ENCODE measurements at regions not wholly inside any gene's neighbourhood (a gene's known extent, or its start where the extent isn't known, plus 50 kb on each side); places are given as distances from the start of the nearest gene placed in this dataset.

- H2BK12ac ChIP-seq (ENCODE audit: low read length) = no peak overlapping the region
- H3K4me3 ChIP-seq (ENCODE audit: low read depth, low read length) = no peak overlapping the region
- H3K4me1 ChIP-seq (ENCODE audit: control insufficient read depth in 1 of 2, insufficient read depth in 2 of 2, low read length in 2 of 2) = peaks cover 2% of the 10 kb centered on the region in 2 experiments
- H4K12ac ChIP-seq (ENCODE audit: low read depth, low read length) = no peak overlapping the region
- H3K18ac ChIP-seq (ENCODE audit: low read length) = no peak overlapping the region
- no peak overlapping the region for H3K27ac ChIP-seq (ENCODE audit: low read depth, low read length)
- no peak overlapping the region for H2AK5ac ChIP-seq (ENCODE audit: low read length)
- no peak overlapping the region for H3K4me2 ChIP-seq (ENCODE audit: low read length)
- H3K9me3 ChIP-seq (ENCODE audit: insufficient read depth, low read depth, low read length) = no peaks in the 10 kb centered on the region
- H3K4ac ChIP-seq (ENCODE audit: low read depth, low read length) = no peak overlapping the region
- no peak overlapping the region for H2BK5ac ChIP-seq (ENCODE audit: low read depth, low read length, poor library complexity)
- H4K91ac ChIP-seq (ENCODE audit: low read depth, low read length) = no peak overlapping the region
- H3K14ac ChIP-seq (ENCODE audit: low read length) = no peak overlapping the region
- no peak overlapping the region for H2AFZ ChIP-seq (ENCODE audit: insufficient read depth, low read length, poor library complexity)
- H3K79me1 ChIP-seq (ENCODE audit: low read length) = no peaks in the 10 kb centered on the region
- H2BK120ac ChIP-seq (ENCODE audit: insufficient read depth, low read length, poor library complexity) = no peak overlapping the region
- H3K27me3 ChIP-seq (ENCODE audit: insufficient read depth, low read length) = no peaks in the 10 kb centered on the region
- no peak for DNase-seq
- H3K36me3 ChIP-seq (ENCODE audit: control insufficient read depth in 1 of 2, insufficient read depth in 2 of 2, low read length in 2 of 2) = no peaks in the 10 kb centered on the region
- no CpG with 5 or more reads among the region's 8 CpGs for WGBS (ENCODE audit: extremely low coverage, insufficient coverage, insufficient read length)
- no peaks in the 10 kb centered on the region for H3K79me2 ChIP-seq (ENCODE audit: control insufficient read depth, insufficient read depth, low read length, poor library complexity)
- H3K23ac ChIP-seq (ENCODE audit: low read length) = no peak overlapping the region
- H3K9ac ChIP-seq (ENCODE audit: low read length) = no peak overlapping the region
- no peak overlapping the region for H4K8ac ChIP-seq (ENCODE audit: low read depth, low read length)
Observed at GRCh38 chr5:112616812-112617547, 120.7 kb upstream of the APC start.

- H3K79me2 ChIP-seq (ENCODE audit: control insufficient read depth, insufficient read depth, low read length, poor library complexity) = no peaks in the 10 kb centered on the region
- no CpG with 5 or more reads among the region's 3 CpGs for WGBS (ENCODE audit: extremely low coverage, insufficient coverage, insufficient read length)
- no peak overlapping the region for H3K4ac ChIP-seq (ENCODE audit: low read depth, low read length)
- H3K4me1 ChIP-seq (ENCODE audit: control insufficient read depth in 1 of 2, insufficient read depth in 2 of 2, low read length in 2 of 2) = peaks cover 2 to 4% of the 10 kb centered on the region in 2 experiments
- H3K18ac ChIP-seq (ENCODE audit: low read length) = no peak overlapping the region
- H3K14ac ChIP-seq (ENCODE audit: low read length) = no peak overlapping the region
- DNase-seq = no peak
- no peaks in the 10 kb centered on the region for H3K9me3 ChIP-seq (ENCODE audit: insufficient read depth, low read depth, low read length)
- no peak overlapping the region for H2AK5ac ChIP-seq (ENCODE audit: low read length)
- no peaks in the 10 kb centered on the region for H3K27me3 ChIP-seq (ENCODE audit: insufficient read depth, low read length)
- H3K23ac ChIP-seq (ENCODE audit: low read length) = no peak overlapping the region
- H2BK120ac ChIP-seq (ENCODE audit: insufficient read depth, low read length, poor library complexity) = no peak overlapping the region
- H2BK12ac ChIP-seq (ENCODE audit: low read length) = no peak overlapping the region
- no peak overlapping the region for H2BK5ac ChIP-seq (ENCODE audit: low read depth, low read length, poor library complexity)
- H3K4me3 ChIP-seq (ENCODE audit: low read depth, low read length) = no peak overlapping the region
- no peak overlapping the region for H3K4me2 ChIP-seq (ENCODE audit: low read length)
- no peaks in the 10 kb centered on the region for H3K36me3 ChIP-seq (ENCODE audit: control insufficient read depth in 1 of 2, insufficient read depth in 2 of 2, low read length in 2 of 2)
- no peak overlapping the region for H4K12ac ChIP-seq (ENCODE audit: low read depth, low read length)
- no peak overlapping the region for H3K9ac ChIP-seq (ENCODE audit: low read length)
- H3K79me1 ChIP-seq (ENCODE audit: low read length) = peaks cover 2% of the 10 kb centered on the region
- no peak overlapping the region for H4K8ac ChIP-seq (ENCODE audit: low read depth, low read length)
- no peak overlapping the region for H2AFZ ChIP-seq (ENCODE audit: insufficient read depth, low read length, poor library complexity)
- no peak overlapping the region for H4K91ac ChIP-seq (ENCODE audit: low read depth, low read length)
- H3K27ac ChIP-seq (ENCODE audit: low read depth, low read length) = no peak overlapping the region
Observed at GRCh38 chr5:112625246-112625645, 112.4 kb upstream of the APC start.

- no peak overlapping the region for H3K9ac ChIP-seq (ENCODE audit: low read length)
- H4K12ac ChIP-seq (ENCODE audit: low read depth, low read length) = no peak overlapping the region
- no peak overlapping the region for H3K4me2 ChIP-seq (ENCODE audit: low read length)
- no peak overlapping the region for H3K27ac ChIP-seq (ENCODE audit: low read depth, low read length)
- no peak overlapping the region for H2BK5ac ChIP-seq (ENCODE audit: low read depth, low read length, poor library complexity)
- no peak overlapping the region for H3K23ac ChIP-seq (ENCODE audit: low read length)
- H2AFZ ChIP-seq (ENCODE audit: insufficient read depth, low read length, poor library complexity) = no peak overlapping the region
- no peak overlapping the region for H3K4me3 ChIP-seq (ENCODE audit: low read depth, low read length)
- H2BK120ac ChIP-seq (ENCODE audit: insufficient read depth, low read length, poor library complexity) = no peak overlapping the region
- DNase-seq = no peak
- H2BK12ac ChIP-seq (ENCODE audit: low read length) = no peak overlapping the region
- no CpG with 5 or more reads among the region's 4 CpGs for WGBS (ENCODE audit: extremely low coverage, insufficient coverage, insufficient read length)
- peaks cover 2% of the 10 kb centered on the region for H3K79me1 ChIP-seq (ENCODE audit: low read length)
- H3K4ac ChIP-seq (ENCODE audit: low read depth, low read length) = no peak overlapping the region
- H2AK5ac ChIP-seq (ENCODE audit: low read length) = no peak overlapping the region
- no peaks in the 10 kb centered on the region for H3K27me3 ChIP-seq (ENCODE audit: insufficient read depth, low read length)
- no peak overlapping the region for H4K91ac ChIP-seq (ENCODE audit: low read depth, low read length)
- no peak overlapping the region for H4K8ac ChIP-seq (ENCODE audit: low read depth, low read length)
- H3K79me2 ChIP-seq (ENCODE audit: control insufficient read depth, insufficient read depth, low read length, poor library complexity) = no peaks in the 10 kb centered on the region
- H3K36me3 ChIP-seq (ENCODE audit: control insufficient read depth in 1 of 2, insufficient read depth in 2 of 2, low read length in 2 of 2) = no peaks in the 10 kb centered on the region
- no peak overlapping the region for H3K14ac ChIP-seq (ENCODE audit: low read length)
- no peaks in the 10 kb centered on the region for H3K9me3 ChIP-seq (ENCODE audit: insufficient read depth, low read depth, low read length)
- peaks cover 4 to 6% of the 10 kb centered on the region in 2 experiments for H3K4me1 ChIP-seq (ENCODE audit: control insufficient read depth in 1 of 2, insufficient read depth in 2 of 2, low read length in 2 of 2)
- H3K18ac ChIP-seq (ENCODE audit: low read length) = no peak overlapping the region
Observed at GRCh38 chr5:112625689-112626438, 111.8 kb upstream of the APC start.

- H4K12ac ChIP-seq (ENCODE audit: low read depth, low read length) = no peak overlapping the region
- no peak overlapping the region for H3K4me3 ChIP-seq (ENCODE audit: low read depth, low read length)
- peaks cover 2% of the 10 kb centered on the region for H3K79me1 ChIP-seq (ENCODE audit: low read length)
- no peak overlapping the region for H2AFZ ChIP-seq (ENCODE audit: insufficient read depth, low read length, poor library complexity)
- H3K36me3 ChIP-seq (ENCODE audit: control insufficient read depth in 1 of 2, insufficient read depth in 2 of 2, low read length in 2 of 2) = no peaks in the 10 kb centered on the region
- H3K4ac ChIP-seq (ENCODE audit: low read depth, low read length) = no peak overlapping the region
- H3K14ac ChIP-seq (ENCODE audit: low read length) = no peak overlapping the region
- H3K4me2 ChIP-seq (ENCODE audit: low read length) = no peak overlapping the region
- no peak overlapping the region for H2AK5ac ChIP-seq (ENCODE audit: low read length)
- H2BK12ac ChIP-seq (ENCODE audit: low read length) = no peak overlapping the region
- no peak overlapping the region for H3K9ac ChIP-seq (ENCODE audit: low read length)
- H3K9me3 ChIP-seq (ENCODE audit: insufficient read depth, low read depth, low read length) = no peaks in the 10 kb centered on the region
- H3K27ac ChIP-seq (ENCODE audit: low read depth, low read length) = no peak overlapping the region
- H2BK120ac ChIP-seq (ENCODE audit: insufficient read depth, low read length, poor library complexity) = no peak overlapping the region
- no peak overlapping the region for H2BK5ac ChIP-seq (ENCODE audit: low read depth, low read length, poor library complexity)
- no peak overlapping the region for H3K23ac ChIP-seq (ENCODE audit: low read length)
- no peak for DNase-seq
- no peaks in the 10 kb centered on the region for H3K27me3 ChIP-seq (ENCODE audit: insufficient read depth, low read length)
- H3K4me1 ChIP-seq (ENCODE audit: control insufficient read depth in 1 of 2, insufficient read depth in 2 of 2, low read length in 2 of 2) = peaks cover 4 to 6% of the 10 kb centered on the region in 2 experiments
- H4K8ac ChIP-seq (ENCODE audit: low read depth, low read length) = no peak overlapping the region
- H3K18ac ChIP-seq (ENCODE audit: low read length) = no peak overlapping the region
- WGBS (ENCODE audit: extremely low coverage, insufficient coverage, insufficient read length) = no CpG with 5 or more reads among the region's 4 CpGs
- no peak overlapping the region for H4K91ac ChIP-seq (ENCODE audit: low read depth, low read length)
- H3K79me2 ChIP-seq (ENCODE audit: control insufficient read depth, insufficient read depth, low read length, poor library complexity) = no peaks in the 10 kb centered on the region
Observed at GRCh38 chr5:112626715-112627114, 111.0 kb upstream of the APC start.
